GM19239 (cell line): ENCODE measurements at regions not wholly inside any gene's neighbourhood (a gene's known extent, or its start where the extent isn't known, plus 50 kb on each side); places are given as distances from the start of the nearest gene placed in this dataset.
"Not testable (repeated sequence)": the region's sequence is repeated elsewhere in the genome, so short reads cannot be mapped to it uniquely, and the experiment has no call there.

Source experiments
- DNase-seq: peaks from one replicate; pipeline ENCODE4 v3.0.0; 2011; ENCODE audit warnings: low spot score; ENCODE audit not compliant: insufficient read length
- FAIRE-seq: peaks from 2 replicates; lab custom pipeline; 2011; peaks lifted over from hg19 to GRCh38; lab: Jason Lieb, UNC

DNA sequence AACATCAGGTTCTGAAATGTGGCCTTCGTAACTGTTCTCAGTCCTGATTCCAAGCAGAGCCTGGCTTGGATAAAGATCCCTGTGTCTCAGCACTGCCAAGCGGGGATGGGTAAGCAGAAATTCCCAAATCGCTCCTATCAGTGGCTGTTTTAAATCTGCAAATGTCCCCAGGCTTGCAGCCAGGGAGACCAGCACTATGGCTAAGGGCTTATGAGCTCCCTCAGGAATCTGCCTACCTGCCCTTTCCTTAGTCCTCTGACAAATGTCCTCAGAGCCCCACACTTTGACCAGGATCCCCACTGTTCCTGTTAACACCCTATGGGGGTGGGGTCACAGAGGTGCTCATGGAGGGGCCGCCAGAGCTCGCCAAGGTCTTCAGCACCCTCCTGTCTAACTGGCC lies 1062.8 kb downstream of the UQCRFS1 start:
- DNase-seq (no peak), FAIRE-seq (no peak)

DNA sequence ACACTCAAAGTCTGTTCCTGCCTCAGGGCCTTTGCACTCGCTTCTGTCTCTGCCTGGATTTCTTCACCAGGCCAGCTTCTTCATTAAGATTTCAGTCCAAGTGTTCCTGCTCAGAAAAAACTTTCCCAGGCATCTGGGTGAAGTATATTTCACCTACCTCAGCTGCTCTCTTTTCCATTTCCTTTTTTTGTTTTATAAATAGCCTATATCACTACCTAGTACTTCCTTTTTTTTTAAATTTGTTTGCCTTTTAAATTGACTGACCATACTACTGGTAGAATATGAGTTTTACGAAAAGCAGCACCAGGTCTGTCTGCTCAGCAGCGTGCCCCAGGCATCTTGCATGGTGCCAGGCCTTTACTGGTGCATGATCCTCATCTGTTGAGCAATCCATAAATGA lies 1064.4 kb downstream of the UQCRFS1 start:
- FAIRE-seq: no peak
- no peak for DNase-seq

DNA sequence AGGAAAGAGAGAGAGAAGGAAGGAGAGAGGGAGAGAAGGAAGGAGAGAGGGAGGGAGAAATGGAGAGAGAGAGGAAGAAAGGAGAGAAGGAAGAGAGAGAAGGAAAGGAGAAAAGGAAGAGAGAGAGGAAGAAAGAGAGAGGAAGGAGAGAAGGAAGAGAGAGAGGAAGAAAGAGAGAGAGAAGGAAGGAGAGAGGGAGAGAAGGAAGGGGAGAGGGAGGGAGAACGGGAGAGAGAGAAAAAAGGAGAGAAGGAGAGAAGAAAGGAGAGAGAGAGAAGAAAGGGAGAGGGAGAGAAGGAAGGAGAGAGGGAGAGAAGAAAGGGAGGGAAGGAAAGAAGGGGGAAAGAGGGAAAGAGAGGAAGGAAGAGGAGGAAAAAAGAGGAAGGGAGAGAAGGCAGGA lies 1070.7 kb downstream of the UQCRFS1 start:
- FAIRE-seq: no peak

DNA sequence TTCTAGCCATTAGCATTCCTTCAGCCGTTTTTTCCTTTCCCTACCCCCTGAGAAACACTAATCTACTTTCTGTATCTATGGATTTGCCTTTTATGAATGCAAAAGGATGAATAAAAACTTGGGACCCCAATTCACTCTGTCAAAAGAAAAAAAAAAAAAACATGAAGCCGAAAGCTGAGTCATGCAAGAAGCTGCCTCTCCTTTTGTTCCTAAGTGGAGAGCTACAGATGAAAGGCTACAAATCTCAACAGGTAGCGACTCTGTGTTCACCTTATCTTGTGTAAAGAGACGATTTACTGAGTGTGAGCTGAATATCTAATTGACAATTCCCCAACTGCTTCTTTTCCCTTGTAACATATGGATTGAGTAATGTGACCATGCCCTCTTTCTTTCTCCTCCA lies 1072.8 kb downstream of the UQCRFS1 start:
- DNase-seq (no peak), FAIRE-seq (no peak)

More for the DNA sequence above, 1070.7 kb downstream of the UQCRFS1 start:
- DNase-seq: no peak

DNA sequence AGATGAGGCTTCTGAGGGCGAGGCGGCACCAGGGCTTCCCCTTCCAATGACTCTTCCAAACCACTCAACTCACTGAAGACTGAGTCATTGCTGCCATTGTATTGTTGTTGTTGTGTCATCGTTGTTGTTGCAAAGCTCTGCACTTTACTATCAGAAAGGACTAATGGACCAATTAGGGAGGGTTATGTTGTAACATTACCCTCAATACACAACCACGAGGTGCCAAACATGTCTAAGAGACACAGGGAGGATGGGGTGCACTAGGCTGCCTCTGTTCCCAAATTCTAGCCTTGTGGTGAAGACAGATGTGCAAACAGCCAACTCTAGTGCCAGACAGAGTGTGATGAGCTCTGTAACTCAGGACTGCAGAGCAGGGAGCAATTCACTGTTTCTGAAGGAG lies 1075.2 kb downstream of the UQCRFS1 start:
- no peak for FAIRE-seq
- no peak for DNase-seq

DNA sequence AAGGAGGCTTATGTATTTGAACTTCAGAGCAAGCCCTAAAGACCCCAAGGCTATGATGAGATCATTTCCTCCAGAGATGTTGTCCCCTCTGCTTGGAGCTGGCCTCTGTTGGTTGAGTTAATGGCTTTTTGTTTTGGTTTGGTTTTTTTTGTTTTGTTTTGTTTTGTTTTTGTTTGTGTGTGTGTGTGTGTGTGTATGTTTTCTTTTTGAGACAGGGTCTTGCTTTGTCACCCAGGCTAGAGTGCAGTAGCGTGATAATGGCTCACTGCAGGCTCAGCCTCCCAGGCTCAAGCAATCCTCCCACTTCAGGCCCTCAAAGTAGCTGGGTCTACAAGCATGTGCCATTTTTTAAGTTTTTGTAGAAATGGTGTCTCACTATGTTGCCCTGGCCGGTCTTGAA lies 1076.2 kb downstream of the UQCRFS1 start:
- FAIRE-seq (no peak), DNase-seq (no peak)

DNA sequence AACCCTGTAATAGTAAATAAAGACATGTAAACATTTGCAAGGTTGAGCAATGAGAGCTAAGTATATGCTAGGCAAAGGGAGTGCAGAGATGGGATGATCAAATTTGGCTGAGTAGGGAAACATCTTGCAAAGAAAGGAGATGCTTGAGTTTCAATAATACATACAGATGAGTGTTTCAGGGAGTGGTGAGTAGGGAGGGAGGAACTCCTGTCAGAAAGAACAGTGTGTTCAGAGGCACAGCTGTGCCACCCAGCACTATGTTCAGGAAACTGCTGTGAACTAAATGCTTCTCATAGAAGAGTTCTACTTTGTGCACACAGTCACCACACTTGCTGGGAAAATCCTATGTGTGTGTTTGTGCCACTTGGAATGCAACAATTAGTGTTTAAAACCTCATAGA lies 1077.1 kb downstream of the UQCRFS1 start:
- FAIRE-seq: no peak
- no peak for DNase-seq

DNA sequence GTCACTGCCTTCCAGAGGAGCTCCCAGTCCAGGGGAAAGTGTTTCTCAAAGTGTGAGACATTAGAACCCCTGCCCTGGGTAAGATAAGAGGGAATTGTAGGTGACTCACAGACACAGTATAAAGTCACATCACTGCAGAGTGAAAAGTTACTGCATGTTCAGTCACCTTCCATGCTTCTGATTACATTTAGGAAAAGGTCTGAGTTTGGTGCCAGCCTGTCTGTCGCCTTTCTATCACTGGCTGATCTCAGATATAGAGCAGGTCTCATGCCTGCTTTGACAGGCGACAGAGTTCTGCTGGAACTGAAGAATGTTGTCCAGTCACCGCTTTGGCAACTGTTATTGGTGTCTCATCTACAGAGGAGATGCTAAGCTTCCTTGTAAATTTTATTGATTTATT lies 1078.6 kb downstream of the UQCRFS1 start:
- FAIRE-seq: no peak
- no peak for DNase-seq

DNA sequence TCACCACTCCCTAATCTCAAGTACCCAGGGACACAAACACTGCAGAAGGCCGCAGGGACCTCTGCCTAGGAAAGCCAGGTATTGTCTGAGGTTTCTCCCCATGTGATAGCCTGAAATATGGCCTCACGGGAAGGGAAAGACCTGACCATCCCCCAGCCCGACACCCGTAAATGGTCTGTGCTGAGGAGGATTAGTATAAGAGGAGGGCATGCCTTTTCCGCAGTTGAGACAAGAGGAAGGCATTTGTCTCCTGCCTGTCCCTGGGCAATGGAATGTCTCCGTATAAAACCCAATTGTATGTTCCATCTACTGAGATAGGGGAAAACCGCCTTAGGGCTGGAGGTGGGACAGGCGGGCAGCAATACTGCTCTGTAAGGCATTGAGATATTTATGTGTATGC lies 1082.1 kb downstream of the UQCRFS1 start:
- FAIRE-seq, DNase-seq: not testable (repeated sequence)

DNA sequence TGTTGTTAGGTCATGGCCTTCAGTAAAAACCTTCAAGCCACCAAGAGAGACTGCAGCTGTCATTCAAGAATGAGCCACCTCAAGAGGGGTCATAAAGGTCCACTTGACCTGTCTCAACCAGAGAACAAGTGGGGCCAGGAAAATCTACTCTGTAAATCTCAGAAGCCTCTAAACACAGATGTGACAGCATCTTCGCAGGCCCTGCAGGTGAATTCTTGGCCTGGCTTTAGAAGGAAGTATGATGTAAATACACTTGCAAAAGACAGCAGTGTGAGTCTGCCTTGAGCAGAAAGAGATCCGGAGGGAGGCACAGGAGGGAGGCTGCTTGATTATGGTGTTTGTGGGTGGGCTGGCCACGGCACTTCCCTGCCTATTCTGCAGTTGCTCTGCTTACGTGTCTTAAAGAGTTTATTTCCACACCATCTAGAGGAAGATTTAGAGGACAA lies 1082.9 kb downstream of the UQCRFS1 start:
- FAIRE-seq (no peak), DNase-seq (no peak)

DNA sequence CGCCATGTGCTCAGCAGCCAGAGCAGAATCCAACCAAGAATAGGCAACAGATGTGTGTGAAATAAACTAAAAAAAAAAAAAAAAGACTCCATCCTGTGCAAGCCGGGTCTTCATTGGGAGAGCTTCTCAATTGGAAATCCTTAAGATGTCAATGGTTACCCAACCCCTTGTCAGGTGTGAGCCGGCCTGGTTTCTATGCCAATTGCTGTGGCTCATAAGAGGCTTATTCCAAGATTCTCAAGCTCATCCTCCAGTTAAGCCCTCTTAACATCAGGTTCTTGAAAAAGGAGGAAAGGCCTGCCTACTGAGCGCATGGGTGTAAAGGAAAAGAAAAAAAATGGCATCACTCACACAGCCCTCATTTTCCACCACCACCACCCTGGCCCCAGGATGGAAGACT lies 1084.6 kb downstream of the UQCRFS1 start:
- no peak for DNase-seq
- FAIRE-seq: no peak

DNA sequence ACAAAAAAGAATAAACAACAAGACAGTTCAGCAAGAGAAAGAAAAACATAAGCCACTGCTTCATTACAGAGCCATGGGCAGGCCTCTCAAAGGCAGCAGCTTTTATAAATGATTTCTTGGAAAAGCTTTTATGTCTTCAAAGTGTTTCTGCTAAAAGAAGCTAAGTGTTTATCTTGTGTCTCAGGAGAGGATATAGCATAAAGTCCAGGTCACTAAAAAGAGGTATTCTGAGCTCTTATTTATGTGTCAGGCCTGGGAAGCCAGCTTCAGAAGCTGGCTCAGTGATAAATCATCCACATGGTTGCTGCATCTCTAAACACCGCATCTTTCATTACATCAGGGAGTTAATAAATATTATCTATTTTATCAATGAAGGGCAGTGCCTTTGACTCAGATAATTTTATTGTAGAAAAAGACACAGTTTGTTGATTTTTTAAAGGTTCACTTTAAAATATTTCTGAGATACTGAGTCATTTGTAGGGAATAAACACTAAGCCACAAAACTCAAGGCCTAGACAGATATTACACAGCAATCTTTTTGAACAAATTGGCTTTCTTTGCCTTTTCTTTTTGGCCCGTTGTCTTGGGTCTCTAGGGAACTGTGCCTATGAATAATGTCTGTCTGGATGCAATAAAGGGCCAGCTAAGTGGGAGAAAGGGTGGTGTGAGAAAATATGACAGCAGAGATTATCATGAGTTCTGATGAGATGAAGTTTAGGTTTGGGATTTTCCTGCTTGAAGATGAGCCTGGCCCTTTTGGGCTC lies 1086.6 kb downstream of the UQCRFS1 start:
- DNase-seq: no peak

DNA sequence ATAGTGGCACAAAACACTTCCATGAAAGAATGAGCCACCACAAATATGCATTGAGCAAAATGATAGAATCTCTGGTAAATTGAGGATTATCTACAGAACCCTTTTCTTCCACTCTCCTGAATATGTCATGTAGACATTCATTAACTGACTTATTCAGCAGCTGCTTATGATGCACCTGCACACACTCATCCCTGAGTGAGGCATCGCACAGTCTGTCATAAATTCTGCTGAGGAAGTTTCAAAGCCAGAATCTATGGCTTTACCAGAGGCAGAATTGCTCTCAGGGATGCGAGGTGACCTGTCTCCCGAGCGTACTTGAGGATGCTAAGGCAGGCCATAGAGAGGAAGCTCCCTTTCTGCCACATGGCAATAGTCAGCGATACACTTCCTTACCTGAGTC lies 1090.2 kb downstream of the UQCRFS1 start:
- FAIRE-seq (no peak), DNase-seq (no peak)

More for the DNA sequence above, 1086.6 kb downstream of the UQCRFS1 start:
- FAIRE-seq: no peak

DNA sequence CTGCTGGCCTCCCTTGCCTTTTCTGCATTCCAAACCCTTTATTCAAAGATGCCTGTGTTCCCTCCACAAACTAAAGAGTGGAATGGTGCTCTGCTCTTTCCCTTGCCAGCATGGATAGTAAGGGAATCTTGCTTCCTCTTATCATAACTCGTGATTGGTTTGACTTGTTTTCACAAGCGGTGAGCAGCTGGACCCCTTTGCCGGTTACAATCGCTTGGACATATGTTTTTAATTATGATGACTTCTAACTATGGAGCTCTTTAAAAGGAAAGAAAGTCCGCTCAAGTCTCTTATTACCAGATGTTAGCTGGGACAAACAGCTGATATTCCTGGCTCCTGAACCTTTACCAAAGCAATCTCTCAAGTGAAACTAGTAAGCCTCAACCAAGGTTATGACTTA lies 1094.7 kb downstream of the UQCRFS1 start:
- DNase-seq (no peak), FAIRE-seq (no peak)

DNA sequence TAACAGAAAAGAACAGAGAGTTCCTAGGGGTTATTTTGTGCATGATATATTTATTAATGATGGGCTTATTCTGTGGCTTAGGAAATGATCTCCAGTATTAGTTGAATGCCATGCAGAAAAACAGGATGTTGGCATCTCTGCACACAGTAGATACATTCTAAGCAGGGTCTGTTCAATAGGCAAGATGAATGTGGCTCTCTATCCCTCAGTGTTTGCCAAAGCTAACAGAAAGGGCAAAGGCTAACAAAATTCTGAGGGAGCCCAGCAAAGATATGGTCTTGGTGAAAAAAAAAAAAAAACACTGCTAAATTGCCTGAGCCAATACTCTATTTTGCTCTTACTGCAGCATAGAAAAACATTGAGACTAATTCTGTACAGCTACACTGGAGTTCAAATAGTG lies 1095.8 kb downstream of the UQCRFS1 start:
- FAIRE-seq (no peak), DNase-seq (no peak)

DNA sequence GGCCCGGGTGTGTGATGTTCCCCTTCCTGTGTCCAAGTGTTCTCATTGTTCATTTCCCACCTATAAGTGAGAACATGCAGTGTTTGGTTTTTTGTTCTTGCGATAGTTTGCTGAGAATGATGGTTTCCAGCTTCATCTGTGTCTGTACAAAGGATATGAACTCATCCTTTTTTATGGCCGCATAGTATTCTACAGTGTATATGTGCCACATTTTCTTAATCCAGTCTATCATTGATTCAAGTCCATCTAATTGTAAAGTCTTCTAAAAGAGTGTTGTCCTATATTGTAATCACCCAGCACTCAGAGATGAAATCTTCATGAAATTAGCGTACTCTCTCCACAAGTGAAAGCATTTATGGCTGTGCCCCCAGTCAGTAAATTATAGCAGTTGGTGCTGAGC lies 1096.6 kb downstream of the UQCRFS1 start:
- FAIRE-seq, DNase-seq: not testable (repeated sequence)

DNA sequence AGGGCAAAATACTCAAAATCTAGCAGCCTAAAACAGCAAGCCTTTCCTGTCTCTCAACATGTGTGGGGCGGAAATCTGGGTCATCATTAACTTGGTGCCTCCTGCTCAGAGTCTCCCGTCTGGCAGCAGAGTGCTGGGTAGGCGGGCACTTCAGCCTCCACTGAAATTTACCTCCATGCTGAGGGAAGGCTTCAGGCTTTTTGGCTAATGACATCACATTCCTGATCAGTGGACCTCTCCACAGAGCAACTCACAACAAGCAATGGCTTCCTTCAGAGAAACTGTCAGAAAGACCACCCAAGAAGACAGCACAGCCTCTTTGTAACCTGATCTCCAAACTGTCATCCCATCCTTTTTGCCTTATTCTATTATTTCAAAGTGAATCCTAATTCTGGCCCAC lies 1109.0 kb downstream of the UQCRFS1 start:
- FAIRE-seq: no peak
- no peak for DNase-seq

DNA sequence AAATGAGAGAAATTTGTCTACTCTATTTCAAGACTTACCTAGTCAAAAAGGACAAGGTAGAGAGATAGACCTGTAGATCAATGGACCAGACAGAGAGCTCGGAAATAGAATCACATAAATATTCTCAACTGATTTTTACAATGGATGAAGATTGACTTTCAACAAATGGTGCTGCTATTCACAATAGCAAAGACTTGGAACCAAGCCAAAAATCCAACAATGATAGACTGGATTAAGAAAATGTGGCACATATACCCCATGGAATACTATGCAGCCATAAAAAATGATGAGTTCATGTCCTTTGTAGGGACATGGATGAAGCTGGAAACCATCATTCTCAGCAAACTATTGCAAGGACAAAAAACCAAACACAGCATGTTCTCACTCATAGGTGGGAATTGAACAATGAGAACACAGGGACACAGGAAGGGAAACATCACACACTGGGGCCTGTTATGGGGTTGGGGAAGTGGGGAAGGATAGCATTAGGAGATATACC lies 1128.2 kb downstream of the UQCRFS1 start:
- DNase-seq, FAIRE-seq: not testable (repeated sequence)

DNA sequence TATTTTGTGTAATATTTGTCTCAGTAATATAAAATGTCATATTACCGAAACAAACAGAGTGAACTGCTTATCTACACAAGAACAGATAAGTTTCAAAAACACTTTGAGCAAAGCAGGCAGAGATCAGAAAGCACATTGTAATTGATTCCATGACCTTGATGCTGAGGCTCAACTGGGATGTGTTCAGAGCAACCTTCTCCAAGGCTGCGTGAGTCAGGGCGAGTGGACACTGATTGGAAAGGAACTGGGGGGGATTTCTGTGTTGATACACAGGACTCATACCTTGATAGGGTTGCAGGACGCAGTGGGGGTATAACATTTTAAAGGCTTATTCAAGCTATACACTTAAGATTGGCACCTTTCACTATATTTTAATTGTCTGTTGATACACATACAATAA lies 1136.3 kb downstream of the UQCRFS1 start:
- no peak for DNase-seq
- FAIRE-seq: no peak

DNA sequence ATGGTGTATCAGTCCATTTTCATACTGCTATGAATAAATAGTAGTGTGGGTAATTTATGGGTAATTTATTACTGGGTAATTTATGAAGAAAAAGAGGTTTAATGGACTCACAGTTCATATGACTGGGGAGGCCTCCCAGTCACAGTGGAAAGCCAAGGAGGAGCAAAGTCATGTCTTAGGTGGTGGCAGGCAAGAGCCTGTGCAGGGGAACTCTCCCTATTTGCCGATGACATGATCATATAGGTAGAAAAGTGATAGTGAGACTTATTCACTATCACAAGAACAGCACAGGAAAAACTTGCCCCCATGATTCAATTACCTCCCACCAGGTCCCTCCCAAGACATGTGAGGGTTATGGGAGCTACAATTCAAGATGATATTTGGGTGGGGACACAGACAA lies 1137.7 kb downstream of the UQCRFS1 start:
- FAIRE-seq: no peak
- DNase-seq: no peak

DNA sequence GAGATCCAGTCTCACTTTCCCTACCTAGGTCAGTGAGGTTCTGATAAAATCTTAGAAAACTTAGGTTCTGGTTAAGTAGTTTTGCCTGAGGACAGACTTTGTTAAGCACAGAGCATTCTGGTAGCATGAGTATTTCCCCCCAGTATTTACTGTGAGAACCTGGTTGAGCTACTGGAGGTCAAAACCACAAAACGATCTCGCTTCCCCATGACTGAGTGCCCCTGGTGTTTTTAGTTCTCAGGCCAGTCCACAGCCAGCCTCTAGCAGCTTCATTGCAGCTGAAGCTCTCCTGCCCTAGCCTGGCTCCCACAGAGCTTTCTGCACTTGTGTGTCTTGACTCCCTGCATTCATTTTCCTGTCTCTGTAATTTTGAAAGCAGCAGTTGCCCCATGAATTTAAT lies 1138.2 kb downstream of the UQCRFS1 start:
- FAIRE-seq (no peak), DNase-seq (no peak)

DNA sequence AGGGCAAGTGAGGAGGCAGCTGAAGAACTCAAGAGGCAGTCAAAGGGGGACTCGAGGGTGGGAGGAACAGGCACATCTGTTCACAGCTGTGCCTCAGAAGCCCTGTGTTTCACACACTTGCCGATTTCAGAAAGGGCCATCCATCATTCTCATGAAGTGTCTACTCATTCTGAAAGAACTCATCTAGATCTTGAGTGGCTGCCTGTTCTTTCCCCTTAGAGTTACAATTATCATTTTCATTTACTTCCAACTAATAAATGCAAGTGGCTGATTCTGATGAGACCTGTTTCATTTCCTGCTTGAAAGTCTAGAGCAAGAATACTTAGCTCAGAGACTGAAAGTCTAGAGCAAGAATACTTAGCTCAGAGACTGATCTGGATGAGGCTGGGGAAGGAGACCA lies 1145.1 kb downstream of the UQCRFS1 start:
- no peak for FAIRE-seq

More for the DNA sequence above, 1145.1 kb downstream of the UQCRFS1 start:
- no peak for DNase-seq
